ENCODE measurements at regions not wholly inside any gene's neighbourhood (a gene's known extent, or its start where the extent isn't known, plus 50 kb on each side); places are given as distances from the start of the nearest gene placed in this dataset.

DNA sequence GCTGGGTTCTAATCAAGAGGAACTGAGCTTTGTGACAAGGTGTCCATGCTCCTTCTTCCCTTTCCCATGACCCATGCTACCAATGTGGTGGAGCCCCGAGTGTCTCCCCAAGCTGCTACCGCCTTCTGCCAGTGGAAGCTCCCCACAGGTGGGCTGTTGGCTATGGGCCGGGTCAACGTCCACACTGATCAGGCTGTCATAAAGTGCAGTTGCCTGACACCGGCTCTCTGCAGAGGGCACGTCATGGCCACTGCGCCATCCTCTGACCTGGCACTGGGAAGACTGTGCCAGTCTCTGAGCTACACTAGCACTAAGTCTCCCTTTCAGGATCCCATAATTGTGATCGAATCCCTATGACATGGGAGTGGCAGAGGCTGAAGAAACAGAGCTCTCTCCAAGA, 192.3 kb downstream of the USP12 start:
- no peak for TF ChIP-seq POLR2AphosphoS5 (IDR thresholded peaks at IDR 0.05; ENCODE audit: low read depth, low read length)
- TF ChIP-seq REST (IDR thresholded peaks at IDR 0.05; ENCODE audit: insufficient read depth in 1 of 2, low read depth in 2 of 2, low read length in 2 of 2), result no peak
- TF ChIP-seq TAF1 (IDR thresholded peaks at IDR 0.05; ENCODE audit: borderline replicate concordance, insufficient read depth, low read length), result no peak
- no peak for TF ChIP-seq SIN3A (IDR thresholded peaks at IDR 0.05; ENCODE audit: borderline replicate concordance, insufficient read depth, low read length)
